Loucy (cell line): ENCODE measurements at regions not wholly inside any gene's neighbourhood (a gene's known extent, or its start where the extent isn't known, plus 50 kb on each side); places are given as distances from the start of the nearest gene placed in this dataset.

Experiments
- H2AFZ ChIP-seq: fragments of 200-600 bp; sonication (generic); 2 replicates; pipeline ENCODE4 v1.6.0; 2016; ENCODE audit warnings: antibody characterized with exemption, mild to moderate bottlenecking, low read length, moderate library complexity
- H3F3A ChIP-seq: fragments of 200-600 bp; 2 replicates; pipeline ENCODE4 v1.6.0; 2016; ENCODE audit warnings: antibody characterized with exemption, low read depth, mild to moderate bottlenecking
- H3K27me3 ChIP-seq: fragments of 200-600 bp; sonication (generic); 2 replicates; pipeline ENCODE4 v1.6.1; 2014; ENCODE audit warnings: low read length, mild to moderate bottlenecking; ENCODE audit not compliant: insufficient read depth, poor library complexity, severe bottlenecking
- H3K36me3 ChIP-seq: fragments of 200-600 bp; sonication (generic); 2 replicates; pipeline ENCODE4 v1.6.1; 2016; ENCODE audit warnings: low read length; ENCODE audit not compliant: insufficient read depth
- H3K4me1 ChIP-seq: fragments of 200-600 bp; sonication (generic); 2 replicates; pipeline ENCODE4 v1.5.1; 2014; ENCODE audit warnings: low read length, mild to moderate bottlenecking; ENCODE audit not compliant: insufficient read depth, poor library complexity, severe bottlenecking
- H3K4me2 ChIP-seq: fragments of 200-600 bp; sonication (generic); 2 replicates; pipeline ENCODE4 v1.6.0; 2014; ENCODE audit warnings: antibody characterized with exemption, low read length, low read depth, mild to moderate bottlenecking; ENCODE audit not compliant: poor library complexity, severe bottlenecking
- H3K4me3 ChIP-seq: fragments of 200-600 bp; sonication (generic); 2 replicates; pipeline ENCODE4 v1.5.1; 2014; ENCODE audit warnings: low read length, mild to moderate bottlenecking, mixed read lengths; ENCODE audit not compliant: poor library complexity, severe bottlenecking
- H3K79me2 ChIP-seq: fragments of 200-600 bp; sonication (generic); 2 replicates; pipeline ENCODE4 v1.6.1; 2014; ENCODE audit warnings: low read length; ENCODE audit not compliant: insufficient read depth
- H3K9ac ChIP-seq: fragments of 200-600 bp; sonication (generic); 2 replicates; pipeline ENCODE4 v1.6.0; 2014; ENCODE audit warnings: mild to moderate bottlenecking, low read depth, low read length, moderate library complexity; ENCODE audit not compliant: poor library complexity, severe bottlenecking
- H3K9me2 ChIP-seq: fragments of 200-600 bp; sonication (generic); replicated peaks from 2 replicates; pipeline ENCODE4 v1.6.1; 2016; ENCODE audit warnings: low read depth, low read length, mixed read lengths
- H3K9me3 ChIP-seq: fragments of 200-600 bp; sonication (generic); 2 replicates; pipeline ENCODE4 v1.6.1; 2014; ENCODE audit warnings: mild to moderate bottlenecking, antibody characterized with exemption, low read length, low read depth; ENCODE audit not compliant: insufficient read depth
- H4K20me1 ChIP-seq: fragments of 200-600 bp; sonication (generic); 2 replicates; pipeline ENCODE4 v1.6.0; 2014; ENCODE audit warnings: antibody characterized with exemption, low read length, mild to moderate bottlenecking; ENCODE audit not compliant: insufficient read depth, poor library complexity, severe bottlenecking
- EZH2phosphoT487 ChIP-seq: fragments of 200-600 bp; IDR thresholded peaks from 2 replicates; pipeline ENCODE4 v1.6.1; 2018; ENCODE audit warnings: antibody characterized with exemption, mild to moderate bottlenecking, moderate library complexity, borderline replicate concordance
- TF ChIP-seq, protein P1 (sequence below): fragments of 200-600 bp; sonication (generic); conservative IDR thresholded peaks from 2 replicates; pipeline ENCODE4 v1.5.1; 2014; ENCODE audit warnings: mild to moderate bottlenecking, antibody characterized with exemption, low read length

GRCh38 chr1:82646888-82647287 lies 846.2 kb downstream of the ADGRL2 start:
- Histone ChIP-seq H3K9me2 (no peaks in the 10 kb centered on the region), H3K4me3 (no peak overlapping the region), H3K27me3 (no peaks in the 10 kb centered on the region), H3K9ac (no peak overlapping the region), H4K20me1 (no peaks in the 10 kb centered on the region), H3K79me2 (no peaks in the 10 kb centered on the region), H3K9me3 (no peaks in the 10 kb centered on the region), H3F3A (no peaks in the 10 kb centered on the region), H2AFZ (peak overlapping the region; percentile 47; the same call in 1 of the 2 replicates), H3K4me2 (no peak overlapping the region), H3K36me3 (no peaks in the 10 kb centered on the region), H3K4me1 (no peaks in the 10 kb centered on the region)
- no peak for TF ChIP-seq EZH2phosphoT487
- TF ChIP-seq, protein P1, sequence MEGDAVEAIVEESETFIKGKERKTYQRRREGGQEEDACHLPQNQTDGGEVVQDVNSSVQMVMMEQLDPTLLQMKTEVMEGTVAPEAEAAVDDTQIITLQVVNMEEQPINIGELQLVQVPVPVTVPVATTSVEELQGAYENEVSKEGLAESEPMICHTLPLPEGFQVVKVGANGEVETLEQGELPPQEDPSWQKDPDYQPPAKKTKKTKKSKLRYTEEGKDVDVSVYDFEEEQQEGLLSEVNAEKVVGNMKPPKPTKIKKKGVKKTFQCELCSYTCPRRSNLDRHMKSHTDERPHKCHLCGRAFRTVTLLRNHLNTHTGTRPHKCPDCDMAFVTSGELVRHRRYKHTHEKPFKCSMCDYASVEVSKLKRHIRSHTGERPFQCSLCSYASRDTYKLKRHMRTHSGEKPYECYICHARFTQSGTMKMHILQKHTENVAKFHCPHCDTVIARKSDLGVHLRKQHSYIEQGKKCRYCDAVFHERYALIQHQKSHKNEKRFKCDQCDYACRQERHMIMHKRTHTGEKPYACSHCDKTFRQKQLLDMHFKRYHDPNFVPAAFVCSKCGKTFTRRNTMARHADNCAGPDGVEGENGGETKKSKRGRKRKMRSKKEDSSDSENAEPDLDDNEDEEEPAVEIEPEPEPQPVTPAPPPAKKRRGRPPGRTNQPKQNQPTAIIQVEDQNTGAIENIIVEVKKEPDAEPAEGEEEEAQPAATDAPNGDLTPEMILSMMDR: no peak

- no peak for TF ChIP-seq EZH2phosphoT487
- TF ChIP-seq, protein P1: no peak
- Histone ChIP-seq H2AFZ (peak overlapping the region; percentile 47; the same call in 1 of the 2 replicates), H3K4me3 (no peak overlapping the region), H3K9ac (no peak overlapping the region), H4K20me1 (no peaks in the 10 kb centered on the region), H3F3A (no peaks in the 10 kb centered on the region), H3K4me2 (no peak overlapping the region), H3K36me3 (no peaks in the 10 kb centered on the region), H3K79me2 (no peaks in the 10 kb centered on the region), H3K27me3 (no peaks in the 10 kb centered on the region), H3K9me3 (no peaks in the 10 kb centered on the region), H3K4me1 (no peaks in the 10 kb centered on the region), H3K9me2 (no peaks in the 10 kb centered on the region)
Measured at GRCh38 chr1:82646336-82646735, 845.6 kb downstream of the ADGRL2 start.

DNA sequence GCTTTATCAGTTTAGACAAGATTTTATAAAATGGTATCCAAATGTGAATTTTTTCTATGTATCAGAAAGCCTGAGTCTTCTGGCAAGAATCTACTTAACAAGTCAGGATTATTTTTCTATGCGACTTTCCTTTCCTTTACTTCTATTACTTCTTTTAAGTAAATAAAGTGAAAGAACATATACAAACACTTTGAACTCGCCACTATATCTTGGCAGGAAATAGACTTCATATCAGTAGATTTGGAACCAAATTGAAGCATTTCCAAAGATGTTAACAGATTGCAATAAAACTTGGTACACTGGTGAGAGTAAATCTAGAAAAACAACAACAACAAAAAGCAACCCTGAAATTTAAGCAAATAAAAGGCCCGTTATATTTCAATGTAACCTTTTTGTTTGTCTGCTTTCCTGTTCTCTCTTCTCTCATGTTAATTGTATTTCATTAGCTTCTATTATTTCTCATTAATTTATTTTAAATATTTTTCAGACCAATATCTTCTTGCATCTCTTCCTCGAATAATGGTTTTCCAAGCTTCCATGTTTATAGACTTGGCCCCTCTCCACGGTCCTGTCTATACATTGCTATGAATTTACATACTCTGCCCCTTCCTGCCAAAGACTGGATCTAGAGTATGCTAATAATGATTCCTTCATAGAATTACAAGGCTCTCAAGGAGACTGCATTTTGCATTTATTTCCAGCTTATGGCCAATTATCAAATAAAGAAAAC lies 843.6 kb downstream of the ADGRL2 start:
- H3K4me1 ChIP-seq: no peaks in the 10 kb centered on the region
- no peaks in the 10 kb centered on the region for H3F3A ChIP-seq
- H3K4me3 ChIP-seq: no peak overlapping the region
- no peak overlapping the region for H3K4me2 ChIP-seq
- no peaks in the 10 kb centered on the region for H3K79me2 ChIP-seq
- H2AFZ ChIP-seq: no peak overlapping the region
- TF ChIP-seq EZH2phosphoT487: no peak
- TF ChIP-seq, protein P1: no peak
- H3K9me2 ChIP-seq: no peaks in the 10 kb centered on the region
- H3K36me3 ChIP-seq: no peaks in the 10 kb centered on the region
- no peaks in the 10 kb centered on the region for H4K20me1 ChIP-seq
- H3K9me3 ChIP-seq: no peaks in the 10 kb centered on the region
- no peaks in the 10 kb centered on the region for H3K27me3 ChIP-seq
- no peak overlapping the region for H3K9ac ChIP-seq
